ENCODE measurements at regions not wholly inside any gene's neighbourhood (a gene's known extent, or its start where the extent isn't known, plus 50 kb on each side); places are given as distances from the start of the nearest gene placed in this dataset.

DNA sequence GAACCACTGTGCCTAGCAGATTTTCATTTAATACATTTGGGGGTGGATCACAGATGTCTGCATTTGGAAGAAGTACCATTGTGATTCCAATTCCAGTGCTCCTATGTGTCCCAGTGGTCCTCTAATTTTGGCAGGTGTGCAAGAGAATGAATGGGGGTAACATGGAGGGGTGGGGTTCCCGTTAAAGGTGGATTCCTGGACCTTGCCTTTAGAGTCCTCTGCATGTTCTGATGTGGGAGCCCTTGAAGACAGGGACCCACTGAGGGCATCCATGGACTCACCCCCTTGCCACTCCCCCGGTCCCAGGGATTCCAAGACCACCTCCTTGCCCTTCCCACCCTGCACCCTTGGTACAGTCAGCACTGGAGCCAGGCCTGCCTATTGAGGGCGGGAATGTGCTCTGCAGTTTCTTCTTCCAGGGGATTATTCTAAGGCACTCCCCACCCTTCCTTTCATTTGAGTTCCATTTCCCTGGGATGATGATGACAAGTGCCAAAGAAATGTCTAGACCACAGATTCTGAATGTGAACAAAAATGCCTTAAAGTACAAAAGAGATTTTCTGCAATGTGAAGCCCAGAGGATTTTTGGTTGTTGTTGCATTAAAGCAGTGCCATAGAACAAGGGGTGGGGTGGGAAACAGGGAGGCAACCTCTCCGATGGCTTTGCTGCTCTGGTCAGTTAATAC lies 119.4 kb upstream of the PTCH1 start:
- intact Hi-C loops (cut with DNase I), result no loop called here
- H3K4me1 ChIP-seq (ENCODE audit: insufficient read depth), result peaks cover 4% of the 10 kb centered on the region
- H3K36me3 ChIP-seq, result no peaks in the 10 kb centered on the region
- DNase-seq, result no peak
- H3K4me3 ChIP-seq, result no peak overlapping the region
- no peaks in the 10 kb centered on the region for H3K27me3 ChIP-seq
- TF ChIP-seq POLR2A (IDR thresholded peaks at IDR 0.05) (no peak), EP300 (IDR thresholded peaks at IDR 0.05) (no peak)
- TF ChIP-seq, protein P1, sequence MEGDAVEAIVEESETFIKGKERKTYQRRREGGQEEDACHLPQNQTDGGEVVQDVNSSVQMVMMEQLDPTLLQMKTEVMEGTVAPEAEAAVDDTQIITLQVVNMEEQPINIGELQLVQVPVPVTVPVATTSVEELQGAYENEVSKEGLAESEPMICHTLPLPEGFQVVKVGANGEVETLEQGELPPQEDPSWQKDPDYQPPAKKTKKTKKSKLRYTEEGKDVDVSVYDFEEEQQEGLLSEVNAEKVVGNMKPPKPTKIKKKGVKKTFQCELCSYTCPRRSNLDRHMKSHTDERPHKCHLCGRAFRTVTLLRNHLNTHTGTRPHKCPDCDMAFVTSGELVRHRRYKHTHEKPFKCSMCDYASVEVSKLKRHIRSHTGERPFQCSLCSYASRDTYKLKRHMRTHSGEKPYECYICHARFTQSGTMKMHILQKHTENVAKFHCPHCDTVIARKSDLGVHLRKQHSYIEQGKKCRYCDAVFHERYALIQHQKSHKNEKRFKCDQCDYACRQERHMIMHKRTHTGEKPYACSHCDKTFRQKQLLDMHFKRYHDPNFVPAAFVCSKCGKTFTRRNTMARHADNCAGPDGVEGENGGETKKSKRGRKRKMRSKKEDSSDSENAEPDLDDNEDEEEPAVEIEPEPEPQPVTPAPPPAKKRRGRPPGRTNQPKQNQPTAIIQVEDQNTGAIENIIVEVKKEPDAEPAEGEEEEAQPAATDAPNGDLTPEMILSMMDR (IDR thresholded peaks at IDR 0.05), result no peak
- WGBS, 3 donors, result 74 to 85% (median 84%) methylated on average over 4 of the region's 4 CpGs
- no peaks in the 10 kb centered on the region for H3K9me3 ChIP-seq
- H3K27ac ChIP-seq, result no peak overlapping the region

DNA sequence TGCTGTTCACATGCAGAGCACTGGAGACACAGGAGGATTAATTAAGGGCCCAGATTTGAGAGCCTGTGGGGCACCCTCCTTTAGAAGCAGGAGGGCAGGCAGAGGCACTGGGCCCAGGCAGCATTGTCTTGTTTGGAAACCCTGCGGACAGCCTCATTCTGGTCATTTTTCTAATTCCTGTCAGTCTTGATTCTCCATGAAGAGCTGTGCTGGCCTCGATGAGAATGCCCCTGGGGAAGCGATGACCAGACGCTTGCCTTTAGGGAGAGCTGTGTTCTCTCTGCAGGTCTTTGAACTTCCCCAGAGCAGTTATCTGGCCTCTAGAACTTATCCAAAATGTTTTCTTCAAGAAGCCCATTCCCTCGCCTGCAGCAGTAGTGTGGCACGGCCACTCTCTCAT lies 117.8 kb upstream of the PTCH1 start:
- Histone ChIP-seq H3K27me3 (no peaks in the 10 kb centered on the region), H3K4me3 (no peak overlapping the region), H3K27ac (no peak overlapping the region), H3K9me3 (no peaks in the 10 kb centered on the region), H3K36me3 (no peaks in the 10 kb centered on the region), H3K4me1 (ENCODE audit: insufficient read depth) (no peaks in the 10 kb centered on the region)
- TF ChIP-seq, protein P1 (IDR thresholded peaks at IDR 0.05), result no peak
- TF ChIP-seq POLR2A (IDR thresholded peaks at IDR 0.05) (no peak), EP300 (IDR thresholded peaks at IDR 0.05) (no peak)
- DNase-seq, result no peak
- intact Hi-C loops (cut with DNase I), result no loop called here
- 83 to 90% (median 89%) methylated on average over 6 of the region's 6 CpGs for WGBS, 3 donors

DNA sequence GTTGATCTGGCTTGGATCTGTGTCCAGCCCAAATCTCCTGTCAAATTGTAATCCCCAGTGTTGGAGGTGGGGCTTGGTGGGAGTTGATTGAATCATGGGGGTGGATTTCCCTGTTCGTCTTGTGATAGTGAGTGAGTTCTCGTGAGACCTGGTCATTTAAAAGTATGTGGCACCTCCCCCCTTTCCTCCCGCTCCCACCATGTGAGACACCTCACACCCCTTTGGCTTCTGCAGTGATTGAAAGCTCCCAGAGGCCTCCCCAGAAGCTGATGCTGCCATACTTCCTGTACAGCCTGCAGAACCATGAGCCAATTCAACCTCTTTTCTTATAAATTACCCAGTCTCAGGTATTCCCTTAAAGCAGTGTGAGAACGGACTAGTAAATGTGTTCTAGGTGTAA lies 117.3 kb upstream of the PTCH1 start:
- Histone ChIP-seq H3K27me3 (no peaks in the 10 kb centered on the region), H3K4me3 (no peak overlapping the region), H3K36me3 (no peaks in the 10 kb centered on the region), H3K4me1 (ENCODE audit: insufficient read depth) (no peaks in the 10 kb centered on the region), H3K9me3 (no peaks in the 10 kb centered on the region), H3K27ac (no peak overlapping the region)
- 79 to 96% (median 93%) methylated on average over 4 of the region's 4 CpGs for WGBS, 3 donors
- no peak for TF ChIP-seq EP300 (IDR thresholded peaks at IDR 0.05)
- no peak for TF ChIP-seq POLR2A (IDR thresholded peaks at IDR 0.05)
- TF ChIP-seq, protein P1 (IDR thresholded peaks at IDR 0.05), result no peak
- DNase-seq, result no peak
- intact Hi-C loops (cut with DNase I), result no loop called here

DNA sequence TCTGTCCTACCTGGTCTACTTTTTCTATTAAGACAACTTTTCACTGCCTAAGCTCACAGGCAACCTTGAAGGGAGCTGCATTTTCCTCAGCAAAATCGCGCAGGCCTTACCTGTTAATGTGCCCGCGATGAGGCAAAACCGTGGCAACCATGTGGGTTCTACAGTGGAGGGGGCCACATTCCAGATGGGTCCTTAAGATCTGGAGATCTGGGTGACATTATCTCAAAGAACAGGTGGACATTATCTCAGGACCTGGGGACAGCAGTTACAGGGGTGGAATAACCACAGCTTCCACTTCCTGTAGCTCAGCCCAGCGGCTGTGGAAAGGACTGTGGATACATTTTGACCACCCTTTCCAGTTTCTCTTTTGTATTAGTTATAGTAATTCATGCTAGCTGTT lies 112.8 kb upstream of the PTCH1 start:
- H3K4me1 ChIP-seq (ENCODE audit: insufficient read depth), result no peaks in the 10 kb centered on the region
- H3K9me3 ChIP-seq, result no peaks in the 10 kb centered on the region
- 87 to 95% (median 95%) methylated on average over 6 of the region's 6 CpGs for WGBS, 3 donors
- intact Hi-C loops (cut with DNase I), result no loop called here
- H3K36me3 ChIP-seq, result no peaks in the 10 kb centered on the region
- TF ChIP-seq POLR2A (IDR thresholded peaks at IDR 0.05), result no peak
- TF ChIP-seq, protein P1 (IDR thresholded peaks at IDR 0.05), result no peak
- no peak for TF ChIP-seq EP300 (IDR thresholded peaks at IDR 0.05)
- DNase-seq, result no peak
- H3K27me3 ChIP-seq, result no peaks in the 10 kb centered on the region
- H3K4me3 ChIP-seq, result no peak overlapping the region
- H3K27ac ChIP-seq, result no peak overlapping the region
